Stimulated activated naive CD8-positive, alpha-beta T cell treated with anti-CD3 and anti-CD28 coated beads, Interleukin-15, Interleukin-2, amounts not matched to agents 100 ng/mL and 50 ng/mL, for 24 hours (primary cell): ENCODE measurements at regions not wholly inside any gene's neighbourhood (a gene's known extent, or its start where the extent isn't known, plus 50 kb on each side); places are given as distances from the start of the nearest gene placed in this dataset.

Experiments
- H3K27ac Mint-ChIP-seq: one replicate; pipeline ENCODE4 v1.8.0; 2021; ENCODE audit warnings: mild to moderate bottlenecking, mixed read lengths
- H3K27me3 Mint-ChIP-seq: one replicate; pipeline ENCODE4 v1.8.0; 2021; ENCODE audit warnings: mixed read lengths
- H3K36me3 Mint-ChIP-seq: one replicate; pipeline ENCODE4 v1.8.0; 2021; ENCODE audit warnings: low read depth, mixed read lengths
- H3K4me1 Mint-ChIP-seq: one replicate; pipeline ENCODE4 v1.8.0; 2021; ENCODE audit warnings: low read depth, mixed read lengths
- H3K4me3 Mint-ChIP-seq: one replicate; pipeline ENCODE4 v1.8.0; 2021; ENCODE audit warnings: mild to moderate bottlenecking, mixed read lengths
- H3K9me3 Mint-ChIP-seq: one replicate; pipeline ENCODE4 v1.8.0; 2021; ENCODE audit warnings: mixed read lengths

GRCh38 chr19:56930647-56931535 lies 90.4 kb upstream of the PEG3 start:
- Mint-ChIP-seq H3K27me3 (no peaks in the 10 kb centered on the region), H3K4me3 (no peak overlapping the region), H3K27ac (no peak overlapping the region), H3K36me3 (no peaks in the 10 kb centered on the region), H3K4me1 (no peaks in the 10 kb centered on the region), H3K9me3 (peaks cover 36% of the 10 kb centered on the region)

DNA sequence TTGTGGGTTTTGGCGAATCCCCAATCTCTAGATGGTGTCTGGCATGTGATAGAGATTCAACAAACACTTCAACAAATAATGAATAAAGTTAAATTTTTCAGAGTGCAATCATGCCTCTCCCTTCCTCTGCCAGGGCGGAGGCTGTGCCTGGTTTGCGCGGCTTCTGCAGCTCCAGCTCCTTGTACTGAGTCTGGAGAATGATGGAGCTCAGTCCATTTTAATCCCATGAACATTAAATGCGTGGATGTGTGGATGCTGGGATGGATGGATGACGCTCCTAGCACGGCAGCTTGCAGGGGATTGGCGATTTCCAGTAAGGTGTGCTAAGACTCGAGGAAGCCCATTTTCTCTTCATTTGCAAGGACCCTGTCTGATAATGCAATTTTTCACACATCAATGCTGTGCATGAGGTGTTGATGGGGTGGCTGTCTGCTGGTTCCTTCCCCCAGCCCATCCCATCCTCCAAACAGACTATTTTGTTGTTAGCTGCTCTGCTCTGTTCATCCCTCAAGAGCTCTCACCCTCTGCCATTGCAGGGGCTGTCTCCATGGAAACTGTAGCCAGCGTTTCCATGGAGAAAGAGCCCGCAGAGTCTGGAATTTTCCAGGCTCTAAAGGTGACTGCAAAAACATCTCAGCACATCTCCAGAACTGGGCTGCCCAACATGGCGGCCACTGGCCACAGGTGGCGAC lies 92.6 kb upstream of the PEG3 start:
- Mint-ChIP-seq H3K27ac (no peak overlapping the region), H3K4me1 (no peaks in the 10 kb centered on the region), H3K4me3 (no peak overlapping the region), H3K27me3 (no peaks in the 10 kb centered on the region), H3K36me3 (no peaks in the 10 kb centered on the region), H3K9me3 (peaks cover 34% of the 10 kb centered on the region)

- H3K27ac Mint-ChIP-seq: no peak overlapping the region
- no peaks in the 10 kb centered on the region for H3K4me1 Mint-ChIP-seq
- no peaks in the 10 kb centered on the region for H3K36me3 Mint-ChIP-seq
- no peak overlapping the region for H3K4me3 Mint-ChIP-seq
- H3K27me3 Mint-ChIP-seq: no peaks in the 10 kb centered on the region
- peaks cover 40% of the 10 kb centered on the region for H3K9me3 Mint-ChIP-seq
These were observed 94.0 kb upstream of the PEG3 start for GRCh38 chr19:56934438-56935090.

DNA sequence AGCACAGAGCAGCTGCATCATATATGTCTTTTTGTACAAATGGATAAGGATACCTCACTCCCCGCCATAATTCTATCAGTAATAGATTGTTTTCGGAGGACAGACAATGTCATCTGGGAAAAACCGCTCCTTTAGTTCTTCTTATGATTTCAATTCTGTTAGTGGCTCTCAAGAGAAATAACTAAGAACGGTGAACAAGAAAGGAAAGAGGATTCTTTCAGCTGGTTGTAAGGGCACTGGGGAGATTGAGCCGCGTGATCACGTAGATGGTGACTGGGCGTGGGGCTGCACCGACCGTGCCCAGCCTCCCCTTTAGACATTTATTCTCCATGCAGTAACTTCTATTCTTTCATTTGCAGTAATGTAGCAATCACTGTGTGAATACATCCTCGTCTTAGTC lies 99.4 kb upstream of the PEG3 start:
- no peaks in the 10 kb centered on the region for H3K27me3 Mint-ChIP-seq
- no peaks in the 10 kb centered on the region for H3K4me1 Mint-ChIP-seq
- H3K4me3 Mint-ChIP-seq: no peak overlapping the region
- H3K9me3 Mint-ChIP-seq: peaks cover 47% of the 10 kb centered on the region
- H3K36me3 Mint-ChIP-seq: no peaks in the 10 kb centered on the region
- H3K27ac Mint-ChIP-seq: no peak overlapping the region

DNA sequence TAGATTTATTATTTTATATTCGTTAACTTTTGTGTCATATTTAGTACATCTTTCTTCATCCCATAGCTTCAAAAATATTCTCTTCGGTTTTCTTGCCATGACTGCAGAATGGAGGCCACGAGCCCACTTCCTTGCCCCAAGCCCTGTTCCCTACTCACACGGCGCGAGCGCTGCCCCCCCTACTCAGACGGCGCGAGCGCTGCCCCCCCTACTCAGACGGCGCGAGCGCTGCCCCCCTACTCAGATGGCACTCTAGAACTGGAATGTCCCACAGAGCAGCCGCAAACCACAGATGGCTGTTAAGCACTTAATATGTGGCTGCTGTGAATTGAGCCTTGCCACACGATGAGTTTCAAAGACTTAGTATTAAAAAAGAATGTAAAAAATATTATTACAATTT lies 102.2 kb upstream of the PEG3 start:
- no peaks in the 10 kb centered on the region for H3K4me1 Mint-ChIP-seq
- H3K27me3 Mint-ChIP-seq: no peaks in the 10 kb centered on the region
- no peaks in the 10 kb centered on the region for H3K36me3 Mint-ChIP-seq
- no peak overlapping the region for H3K4me3 Mint-ChIP-seq
- peaks cover 51% of the 10 kb centered on the region for H3K9me3 Mint-ChIP-seq
- no peak overlapping the region for H3K27ac Mint-ChIP-seq

- Mint-ChIP-seq H3K4me1 (no peaks in the 10 kb centered on the region), H3K4me3 (no peak overlapping the region), H3K36me3 (peaks cover 4% of the 10 kb centered on the region), H3K27me3 (no peaks in the 10 kb centered on the region), H3K9me3 (peaks cover 49% of the 10 kb centered on the region), H3K27ac (no peak overlapping the region)
These were observed 105.6 kb upstream of the PEG3 start for GRCh38 chr19:56946159-56946558.

- peaks cover 4% of the 10 kb centered on the region for H3K36me3 Mint-ChIP-seq
- no peak overlapping the region for H3K4me3 Mint-ChIP-seq
- H3K27me3 Mint-ChIP-seq: no peaks in the 10 kb centered on the region
- H3K27ac Mint-ChIP-seq: no peak overlapping the region
- H3K4me1 Mint-ChIP-seq: no peaks in the 10 kb centered on the region
- H3K9me3 Mint-ChIP-seq: peaks cover 44% of the 10 kb centered on the region
These were observed 106.7 kb upstream of the PEG3 start for GRCh38 chr19:56947206-56947605.

DNA sequence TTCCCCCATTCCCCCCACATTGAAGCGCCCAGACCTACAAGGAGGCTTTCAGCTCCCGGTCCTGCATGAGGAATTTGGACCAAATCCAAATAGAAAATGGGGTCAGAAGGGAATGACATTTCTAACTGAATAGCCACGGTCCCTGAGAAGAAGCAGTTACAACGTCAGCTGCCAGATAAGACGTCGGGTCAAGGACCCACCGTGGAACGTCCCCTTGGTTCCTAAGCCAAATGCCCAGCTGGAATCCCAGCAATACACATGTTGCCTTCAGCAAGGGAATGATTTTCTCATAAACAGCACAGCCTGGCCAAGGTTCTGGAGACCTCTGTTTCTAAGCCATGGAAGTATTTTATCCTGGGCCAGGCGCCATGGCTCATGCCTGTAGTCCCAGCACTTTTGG lies 109.1 kb upstream of the PEG3 start:
- no peak overlapping the region for H3K4me3 Mint-ChIP-seq
- H3K27ac Mint-ChIP-seq: no peak overlapping the region
- peaks cover 49% of the 10 kb centered on the region for H3K9me3 Mint-ChIP-seq
- peaks cover 4% of the 10 kb centered on the region for H3K36me3 Mint-ChIP-seq
- H3K27me3 Mint-ChIP-seq: no peaks in the 10 kb centered on the region
- H3K4me1 Mint-ChIP-seq: no peaks in the 10 kb centered on the region

GRCh38 chr19:56951672-56952071 lies 111.1 kb upstream of the PEG3 start:
- Mint-ChIP-seq H3K36me3 (peaks cover 4% of the 10 kb centered on the region), H3K9me3 (peaks cover 47% of the 10 kb centered on the region)

DNA sequence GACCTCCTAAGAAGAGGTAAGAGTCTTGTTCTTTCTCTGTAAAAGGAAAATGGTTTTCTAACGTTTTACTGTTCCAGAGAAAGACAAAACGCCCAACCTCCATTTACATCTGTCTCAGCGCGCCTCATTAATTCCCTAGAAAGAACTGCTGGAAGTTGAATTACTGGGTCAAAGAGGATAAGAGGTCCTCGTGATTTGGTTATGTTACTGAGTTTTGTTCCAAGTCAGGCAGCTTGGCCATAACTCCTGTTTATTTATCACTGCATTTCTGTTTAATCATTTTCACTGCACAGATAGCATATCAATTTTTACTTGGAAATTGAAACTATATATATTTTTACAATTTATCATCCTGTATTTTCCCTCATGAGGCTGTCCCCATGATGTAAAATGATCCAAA lies 112.9 kb upstream of the PEG3 start:
- Mint-ChIP-seq H3K36me3 (peaks cover 4% of the 10 kb centered on the region), H3K9me3 (peaks cover 43% of the 10 kb centered on the region), H3K27ac (no peak overlapping the region), H3K4me1 (no peaks in the 10 kb centered on the region), H3K4me3 (no peak overlapping the region), H3K27me3 (no peaks in the 10 kb centered on the region)

More at GRCh38 chr19:56951672-56952071, 111.1 kb upstream of the PEG3 start:
- H3K4me1 Mint-ChIP-seq: no peaks in the 10 kb centered on the region
- H3K27ac Mint-ChIP-seq: no peak overlapping the region
- H3K4me3 Mint-ChIP-seq: no peak overlapping the region
- H3K27me3 Mint-ChIP-seq: no peaks in the 10 kb centered on the region

DNA sequence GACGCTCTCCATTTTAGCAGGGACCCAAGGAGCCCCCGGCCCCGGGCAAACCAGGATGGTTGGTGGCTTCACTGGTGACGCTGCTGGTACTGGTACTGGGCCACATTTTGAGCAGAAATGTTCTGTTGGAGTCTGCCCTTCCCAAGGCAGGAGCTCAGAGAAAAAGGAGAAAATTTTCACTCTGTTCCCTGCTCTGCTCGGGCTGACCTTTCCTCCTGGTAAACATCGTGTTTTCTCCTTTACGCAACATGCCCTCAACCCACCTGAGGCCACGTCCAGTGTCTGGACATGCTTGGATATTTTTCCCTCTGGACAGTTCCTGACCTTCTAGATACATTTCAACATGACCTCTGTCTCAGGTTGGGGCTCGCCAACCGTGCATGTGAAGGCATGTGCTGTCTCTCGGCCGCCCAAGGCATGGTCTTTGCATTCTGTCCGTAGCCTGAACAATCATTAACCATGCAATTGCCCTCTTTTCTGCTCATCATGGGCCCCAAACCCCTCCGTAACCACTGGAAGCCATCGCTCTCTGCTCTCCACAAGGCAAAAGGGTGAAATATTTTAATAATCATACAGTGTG lies 115.2 kb upstream of the PEG3 start:
- Mint-ChIP-seq H3K4me1 (no peaks in the 10 kb centered on the region), H3K36me3 (no peaks in the 10 kb centered on the region), H3K27me3 (no peaks in the 10 kb centered on the region), H3K27ac (no peak overlapping the region), H3K9me3 (peaks cover 38% of the 10 kb centered on the region), H3K4me3 (no peak overlapping the region)

DNA sequence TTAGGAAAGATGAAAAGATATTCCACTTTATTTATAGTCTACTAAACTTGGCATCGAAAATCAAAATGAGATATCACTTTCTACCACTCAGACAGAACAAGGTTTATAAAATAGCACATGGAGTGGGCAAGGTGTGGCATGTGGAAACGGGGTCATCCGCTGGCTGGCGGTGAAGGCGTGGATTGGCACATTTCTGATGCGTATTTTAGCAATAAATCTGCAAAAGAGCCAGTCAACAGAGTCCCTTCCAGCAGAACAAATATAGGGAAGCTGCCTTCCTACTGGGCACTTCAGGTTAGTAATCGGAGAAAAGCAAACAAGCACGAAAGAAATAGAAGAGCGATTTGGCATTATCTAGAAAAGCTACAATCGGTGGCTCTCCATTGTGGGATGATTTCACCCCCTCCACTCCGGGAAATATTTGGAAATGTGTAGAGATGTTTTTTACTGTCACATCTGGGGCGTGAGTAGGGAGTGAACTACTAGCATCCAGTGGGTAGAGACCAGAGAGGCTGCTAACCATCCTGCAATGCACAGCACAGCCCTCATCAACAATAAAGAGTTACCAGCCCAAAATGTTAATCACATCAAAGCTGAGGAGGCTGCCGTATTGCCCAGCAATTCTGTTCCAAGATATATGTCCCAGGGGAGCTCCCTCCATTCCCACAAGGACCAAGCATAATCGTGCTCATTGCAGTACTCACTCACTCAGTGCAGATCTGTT lies 116.1 kb upstream of the PEG3 start:
- no peaks in the 10 kb centered on the region for H3K36me3 Mint-ChIP-seq
- no peaks in the 10 kb centered on the region for H3K27me3 Mint-ChIP-seq
- H3K9me3 Mint-ChIP-seq: peaks cover 38% of the 10 kb centered on the region
- H3K4me3 Mint-ChIP-seq: no peak overlapping the region
- H3K4me1 Mint-ChIP-seq: no peaks in the 10 kb centered on the region
- H3K27ac Mint-ChIP-seq: no peak overlapping the region

GRCh38 chr19:56959205-56959604 lies 118.7 kb upstream of the PEG3 start:
- no peaks in the 10 kb centered on the region for H3K4me1 Mint-ChIP-seq
- no peaks in the 10 kb centered on the region for H3K36me3 Mint-ChIP-seq
- H3K27ac Mint-ChIP-seq: no peak overlapping the region
- no peak overlapping the region for H3K4me3 Mint-ChIP-seq
- H3K27me3 Mint-ChIP-seq: no peaks in the 10 kb centered on the region
- H3K9me3 Mint-ChIP-seq: peaks cover 36% of the 10 kb centered on the region

DNA sequence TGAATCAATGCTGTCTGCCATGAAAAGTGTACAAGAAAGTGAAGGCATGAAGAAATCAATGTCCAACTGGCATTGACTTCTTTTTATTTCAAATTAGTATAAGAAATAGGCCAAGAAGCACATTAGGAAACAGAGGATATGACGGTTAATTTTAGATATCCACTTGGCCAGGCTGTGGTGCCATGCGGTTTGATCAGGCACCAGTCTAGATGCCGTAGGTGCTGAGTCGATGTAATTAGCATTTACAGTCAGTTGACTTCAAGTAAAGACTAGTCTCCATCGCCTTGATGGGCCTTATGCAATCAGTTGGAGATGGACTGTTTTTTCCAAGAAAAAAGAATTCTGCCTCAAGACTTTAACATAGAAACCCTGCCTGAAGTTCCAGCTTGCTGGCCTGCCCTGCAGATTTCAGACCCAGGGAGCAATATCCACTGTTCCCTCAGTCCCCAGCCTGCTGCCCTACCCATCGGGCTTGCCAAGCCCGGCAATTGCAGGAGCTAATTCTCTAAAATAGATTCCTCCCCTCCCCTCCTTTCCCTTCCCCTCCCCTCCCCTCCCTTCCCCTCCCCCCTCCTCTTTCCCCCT lies 120.5 kb upstream of the PEG3 start:
- Mint-ChIP-seq H3K27ac (no peak overlapping the region), H3K9me3 (peaks cover 33% of the 10 kb centered on the region), H3K36me3 (peaks cover 4% of the 10 kb centered on the region), H3K4me3 (no peak overlapping the region), H3K27me3 (no peaks in the 10 kb centered on the region), H3K4me1 (no peaks in the 10 kb centered on the region)
